Type B pancreatic cell (in vitro differentiated cells): ENCODE measurements at regions not wholly inside any gene's neighbourhood (a gene's known extent, or its start where the extent isn't known, plus 50 kb on each side); places are given as distances from the start of the nearest gene placed in this dataset.

ENCODE experiments used
- DNase-seq: peaks from one replicate; pipeline ENCODE4 v3.0.0; 2021; ENCODE audit warnings: mixed read lengths; ENCODE audit not compliant: unreplicated experiment; ENCODE audit errors: extremely low spot score
- H3K27ac Mint-ChIP-seq: 2 replicates; pipeline ENCODE4 v1.8.0; 2021; ENCODE audit warnings: mild to moderate bottlenecking, mixed read lengths
- H3K27me3 Mint-ChIP-seq: 2 replicates; pipeline ENCODE4 v1.8.0; 2021; ENCODE audit warnings: mixed read lengths
- H3K36me3 Mint-ChIP-seq: 2 replicates; pipeline ENCODE4 v1.8.0; 2021; ENCODE audit warnings: mixed read lengths
- H3K4me1 Mint-ChIP-seq: one replicate; pipeline ENCODE4 v1.8.0; 2021; ENCODE audit warnings: mixed read lengths; ENCODE audit not compliant: unreplicated experiment
- H3K4me3 Mint-ChIP-seq: 2 replicates; pipeline ENCODE4 v1.8.0; 2021; ENCODE audit warnings: mild to moderate bottlenecking, mixed read lengths
- H3K9me3 Mint-ChIP-seq: 2 replicates; pipeline ENCODE4 v1.8.0; 2021; ENCODE audit warnings: mixed read lengths
- TF ChIP-seq, protein P1 (sequence below): fragments of 200-600 bp; sonication (generic); conservative IDR thresholded peaks from 2 replicates; pipeline ENCODE4 v1.5.0; 2021; ENCODE audit warnings: antibody characterized with exemption, mild to moderate bottlenecking

DNA sequence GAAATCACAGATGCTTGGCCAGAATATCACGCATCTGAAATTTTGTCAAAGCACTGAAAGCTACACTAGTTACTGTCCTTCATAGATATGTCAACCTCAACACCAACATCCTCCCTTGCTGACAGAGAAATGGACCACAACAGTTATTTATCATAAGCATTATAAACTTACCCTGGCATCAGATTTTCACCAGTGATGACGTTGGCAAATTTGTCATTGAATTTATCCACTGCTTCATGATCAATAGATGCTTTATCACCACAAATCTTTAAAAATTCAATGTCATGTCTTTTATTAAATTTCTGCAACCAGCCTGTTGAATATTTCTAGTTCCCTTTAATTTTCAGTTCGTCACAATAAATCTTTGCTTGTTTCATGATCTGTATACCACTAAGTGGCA, 205.7 kb downstream of the GJA1 start:
- no peak for DNase-seq
- Mint-ChIP-seq H3K27me3 (no peaks in the 10 kb centered on the region), H3K4me1 (no peaks in the 10 kb centered on the region), H3K36me3 (no peaks in the 10 kb centered on the region), H3K9me3 (no peaks in the 10 kb centered on the region), H3K27ac (no peak overlapping the region), H3K4me3 (no peak overlapping the region)
- TF ChIP-seq, protein P1, sequence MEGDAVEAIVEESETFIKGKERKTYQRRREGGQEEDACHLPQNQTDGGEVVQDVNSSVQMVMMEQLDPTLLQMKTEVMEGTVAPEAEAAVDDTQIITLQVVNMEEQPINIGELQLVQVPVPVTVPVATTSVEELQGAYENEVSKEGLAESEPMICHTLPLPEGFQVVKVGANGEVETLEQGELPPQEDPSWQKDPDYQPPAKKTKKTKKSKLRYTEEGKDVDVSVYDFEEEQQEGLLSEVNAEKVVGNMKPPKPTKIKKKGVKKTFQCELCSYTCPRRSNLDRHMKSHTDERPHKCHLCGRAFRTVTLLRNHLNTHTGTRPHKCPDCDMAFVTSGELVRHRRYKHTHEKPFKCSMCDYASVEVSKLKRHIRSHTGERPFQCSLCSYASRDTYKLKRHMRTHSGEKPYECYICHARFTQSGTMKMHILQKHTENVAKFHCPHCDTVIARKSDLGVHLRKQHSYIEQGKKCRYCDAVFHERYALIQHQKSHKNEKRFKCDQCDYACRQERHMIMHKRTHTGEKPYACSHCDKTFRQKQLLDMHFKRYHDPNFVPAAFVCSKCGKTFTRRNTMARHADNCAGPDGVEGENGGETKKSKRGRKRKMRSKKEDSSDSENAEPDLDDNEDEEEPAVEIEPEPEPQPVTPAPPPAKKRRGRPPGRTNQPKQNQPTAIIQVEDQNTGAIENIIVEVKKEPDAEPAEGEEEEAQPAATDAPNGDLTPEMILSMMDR, result no peak

- no peaks in the 10 kb centered on the region for H3K4me1 Mint-ChIP-seq
- no peaks in the 10 kb centered on the region for H3K9me3 Mint-ChIP-seq
- no peak overlapping the region for H3K4me3 Mint-ChIP-seq
- H3K27me3 Mint-ChIP-seq, result no peaks in the 10 kb centered on the region
- TF ChIP-seq, protein P1, result no peak
- H3K36me3 Mint-ChIP-seq, result no peaks in the 10 kb centered on the region
- DNase-seq, result no peak
- no peak overlapping the region for H3K27ac Mint-ChIP-seq
Measured at GRCh38 chr6:121645100-121645745, 209.8 kb downstream of the GJA1 start.

- H3K27me3 Mint-ChIP-seq, result no peaks in the 10 kb centered on the region
- no peak overlapping the region for H3K27ac Mint-ChIP-seq
- no peaks in the 10 kb centered on the region for H3K9me3 Mint-ChIP-seq
- H3K4me1 Mint-ChIP-seq, result no peaks in the 10 kb centered on the region
- TF ChIP-seq, protein P1, result no peak
- no peak overlapping the region for H3K4me3 Mint-ChIP-seq
- DNase-seq, result no peak
- no peaks in the 10 kb centered on the region for H3K36me3 Mint-ChIP-seq
Measured at GRCh38 chr6:121647905-121648304, 212.5 kb downstream of the GJA1 start.

DNA sequence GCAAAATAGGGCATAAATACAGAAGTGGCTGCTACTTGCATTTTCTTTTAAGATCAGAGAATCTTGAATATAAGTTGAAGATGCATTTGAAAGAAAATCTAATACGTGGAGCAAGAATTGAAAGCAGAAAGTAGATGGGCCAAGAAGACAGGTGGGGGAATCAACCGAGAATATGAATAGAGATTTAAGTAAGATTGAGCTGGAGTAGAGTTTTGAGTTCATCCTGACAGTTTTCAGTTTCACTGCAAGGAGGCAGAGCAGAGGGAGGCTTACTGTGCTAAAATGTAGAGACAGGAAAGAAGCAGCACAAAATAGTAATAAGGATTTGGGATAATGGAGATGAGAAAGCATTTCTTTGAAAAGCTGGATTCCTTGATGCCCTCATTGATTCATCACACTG, 214.5 kb downstream of the GJA1 start:
- Mint-ChIP-seq H3K4me3 (no peak overlapping the region), H3K27ac (no peak overlapping the region), H3K9me3 (no peaks in the 10 kb centered on the region), H3K27me3 (no peaks in the 10 kb centered on the region), H3K4me1 (no peaks in the 10 kb centered on the region), H3K36me3 (no peaks in the 10 kb centered on the region)
- TF ChIP-seq, protein P1, result no peak
- no peak for DNase-seq

GRCh38 chr6:121651420-121651819, 216.0 kb downstream of the GJA1 start:
- Mint-ChIP-seq H3K27ac (no peak overlapping the region), H3K4me1 (peaks cover 4% of the 10 kb centered on the region), H3K4me3 (no peak overlapping the region), H3K27me3 (no peaks in the 10 kb centered on the region), H3K36me3 (no peaks in the 10 kb centered on the region), H3K9me3 (no peaks in the 10 kb centered on the region)
- TF ChIP-seq, protein P1, result no peak
- no peak for DNase-seq

GRCh38 chr6:121652223-121652622, 216.8 kb downstream of the GJA1 start:
- TF ChIP-seq, protein P1, result no peak
- Mint-ChIP-seq H3K9me3 (no peaks in the 10 kb centered on the region), H3K27ac (no peak overlapping the region), H3K4me3 (no peak overlapping the region), H3K27me3 (no peaks in the 10 kb centered on the region), H3K36me3 (no peaks in the 10 kb centered on the region), H3K4me1 (peaks cover 7% of the 10 kb centered on the region)
- no peak for DNase-seq
